Testis (tissue), 2 donors: ENCODE measurements at regions not wholly inside any gene's neighbourhood (a gene's known extent, or its start where the extent isn't known, plus 50 kb on each side); places are given as distances from the start of the nearest gene placed in this dataset.

Experiments
- DNase-seq: peaks from one replicate; pipeline ENCODE4 v3.0.0-alpha.2; 2019
- H3K27ac ChIP-seq, 2 donors: fragments of 200-600 bp; sonication (generic); one replicate each; pipeline ENCODE4 v1.5.1; 2019
- H3K27me3 ChIP-seq: fragments of 200-600 bp; sonication (generic); one replicate; pipeline ENCODE4 v1.5.1; 2019
- H3K36me3 ChIP-seq: fragments of 200-600 bp; sonication (generic); one replicate; pipeline ENCODE4 v1.5.1; 2017; ENCODE audit warnings: low read depth; ENCODE audit errors: missing control alignments
- H3K4me1 ChIP-seq: fragments of 200-600 bp; sonication (generic); one replicate; pipeline ENCODE4 v1.5.1; 2019
- H3K4me3 ChIP-seq, 2 donors: fragments of 200-600 bp; sonication (generic); one replicate each; pipeline ENCODE4 v1.5.1; 2017 to 2019
- H3K9me3 ChIP-seq: fragments of 200-600 bp; sonication (generic); one replicate; pipeline ENCODE4 v1.5.1; 2017
- CTCF ChIP-seq, 3 experiments: fragments of 450-650 bp in 2 of 3; fragments of 200-600 bp in 1 of 3; sonication (generic) in 1 of 3; IDR thresholded peaks; one replicate each; pipeline ENCODE4 v1.5.1; 2016 to 2019; ENCODE audit warnings: antibody characterized with exemption in 3 of 3, mild to moderate bottlenecking in 2 of 3, moderate library complexity in 1 of 3
- POLR2A ChIP-seq: fragments of 450-650 bp; IDR thresholded peaks from one replicate; pipeline ENCODE4 v1.6.1; 2017; ENCODE audit warnings: antibody characterized with exemption, mild to moderate bottlenecking, moderate library complexity
- WGBS, 2 donors: methylation state at CpG; one replicate each; pipeline ENCODE4 v1.1.5; 2018; 5-methylcytosine and 5-hydroxymethylcytosine counted together
- intact Hi-C: fragments of 100-400 bp; cut with DNase I; formaldehyde crosslinking; loops from one replicate; pipeline ENCODE4 v1.15.1; 2023; ENCODE audit warnings: low total_unique reads

GRCh38 chr9:108599571-108599970 is 256.2 kb downstream of the ACTL7B start:
- H3K27me3 ChIP-seq = no peaks in the 10 kb centered on the region
- no peak for DNase-seq
- TF ChIP-seq CTCF (IDR thresholded peaks at IDR 0.05) (no peak), POLR2A (no peak)
- WGBS, 2 donors = 72 to 75% methylated on average over 1 of the region's 1 CpG
- H3K36me3 ChIP-seq = no peaks in the 10 kb centered on the region
- H3K4me1 ChIP-seq = no peaks in the 10 kb centered on the region
- intact Hi-C loops = no loop called here
- H3K27ac ChIP-seq = no peak overlapping the region
- H3K9me3 ChIP-seq = no peaks in the 10 kb centered on the region
- H3K4me3 ChIP-seq = no peak overlapping the region

- Histone ChIP-seq H3K27ac (no peak overlapping the region), H3K4me1 (no peaks in the 10 kb centered on the region), H3K4me3 (no peak overlapping the region), H3K27me3 (no peaks in the 10 kb centered on the region), H3K36me3 (no peaks in the 10 kb centered on the region), H3K9me3 (no peaks in the 10 kb centered on the region)
- intact Hi-C loops = no loop called here
- 93 to 100% methylated on average over 1 of the region's 1 CpG for WGBS, 2 donors
- DNase-seq = no peak
- TF ChIP-seq POLR2A (no peak), CTCF (IDR thresholded peaks at IDR 0.05) (no peak)
These were observed 264.7 kb downstream of the ACTL7B start for GRCh38 chr9:108591121-108591520.

- Histone ChIP-seq H3K9me3 (no peaks in the 10 kb centered on the region), H3K36me3 (no peaks in the 10 kb centered on the region), H3K4me1 (no peaks in the 10 kb centered on the region), H3K27me3 (no peaks in the 10 kb centered on the region), H3K27ac (no peak overlapping the region), H3K4me3 (no peak overlapping the region)
- 81 to 84% methylated on average over 3 of the region's 3 CpGs for WGBS, 2 donors
- no peak for TF ChIP-seq CTCF (IDR thresholded peaks at IDR 0.05)
- no peak for TF ChIP-seq POLR2A
- no peak for DNase-seq
- intact Hi-C loops = no loop called here
These were observed 267.5 kb downstream of the ACTL7B start for GRCh38 chr9:108588246-108588645.

- WGBS, 2 donors = 79 to 88% methylated on average over 1 of the region's 1 CpG
- intact Hi-C loops = no loop called here
- TF ChIP-seq POLR2A (no peak), CTCF (IDR thresholded peaks at IDR 0.05) (no peak)
These were observed 269.2 kb downstream of the ACTL7B start for GRCh38 chr9:108586471-108587139.

GRCh38 chr9:108584860-108585259 is 270.9 kb downstream of the ACTL7B start:
- WGBS, 2 donors = 38 to 63% methylated on average over 2 of the region's 2 CpGs

More at GRCh38 chr9:108586471-108587139, 269.2 kb downstream of the ACTL7B start:
- no peaks in the 10 kb centered on the region for H3K4me1 ChIP-seq
- no peak overlapping the region for H3K4me3 ChIP-seq
- no peak for DNase-seq
- no peaks in the 10 kb centered on the region for H3K27me3 ChIP-seq
- no peaks in the 10 kb centered on the region for H3K9me3 ChIP-seq
- no peak overlapping the region for H3K27ac ChIP-seq
- no peaks in the 10 kb centered on the region for H3K36me3 ChIP-seq

More at GRCh38 chr9:108584860-108585259, 270.9 kb downstream of the ACTL7B start:
- Histone ChIP-seq H3K36me3 (no peaks in the 10 kb centered on the region), H3K9me3 (no peaks in the 10 kb centered on the region), H3K4me1 (no peaks in the 10 kb centered on the region), H3K27me3 (no peaks in the 10 kb centered on the region), H3K4me3 (no peak overlapping the region), H3K27ac (no peak overlapping the region)
- DNase-seq = no peak
- no peak for TF ChIP-seq POLR2A
- TF ChIP-seq CTCF (IDR thresholded peaks at IDR 0.05) = no peak
- intact Hi-C loops = no loop called here
